Activated naive CD4-positive, alpha-beta T cell treated with anti-CD3 and anti-CD28 coated beads for 36 hours (primary cell): ENCODE measurements at regions not wholly inside any gene's neighbourhood (a gene's known extent, or its start where the extent isn't known, plus 50 kb on each side); places are given as distances from the start of the nearest gene placed in this dataset.

ENCODE experiments used
- CTCF ChIA-PET: fragments of 350-600 bp; sonication (Branson Sonifier 250); formaldehyde crosslinking; loops from one replicate; lab custom pipeline; 2021; ENCODE audit warnings: antibody characterized with exemption; lab: Charles Lee
- DNase-seq: peaks from one replicate; pipeline ENCODE4 v3.0.0-alpha.2; 2020
- H3K27ac Mint-ChIP-seq: one replicate; pipeline ENCODE4 v1.8.0; 2021; ENCODE audit warnings: mild to moderate bottlenecking, mixed read lengths
- H3K27me3 Mint-ChIP-seq: one replicate; pipeline ENCODE4 v1.8.0; 2021; ENCODE audit warnings: low read depth, mixed read lengths
- H3K36me3 Mint-ChIP-seq: one replicate; pipeline ENCODE4 v1.8.0; 2021; ENCODE audit warnings: low read depth, mixed read lengths
- H3K4me1 Mint-ChIP-seq: one replicate; pipeline ENCODE4 v1.8.0; 2021; ENCODE audit warnings: low read depth, mixed read lengths
- H3K4me3 Mint-ChIP-seq: one replicate; pipeline ENCODE4 v1.8.0; 2021; ENCODE audit warnings: mild to moderate bottlenecking, moderate library complexity, mixed read lengths
- H3K9me3 Mint-ChIP-seq: one replicate; pipeline ENCODE4 v1.8.0; 2021; ENCODE audit warnings: mixed read lengths
- intact Hi-C: fragments of 100-400 bp; cut with micrococcal nuclease; formaldehyde crosslinking; loops from one replicate; pipeline ENCODE4 v1.15.1; 2023

DNA sequence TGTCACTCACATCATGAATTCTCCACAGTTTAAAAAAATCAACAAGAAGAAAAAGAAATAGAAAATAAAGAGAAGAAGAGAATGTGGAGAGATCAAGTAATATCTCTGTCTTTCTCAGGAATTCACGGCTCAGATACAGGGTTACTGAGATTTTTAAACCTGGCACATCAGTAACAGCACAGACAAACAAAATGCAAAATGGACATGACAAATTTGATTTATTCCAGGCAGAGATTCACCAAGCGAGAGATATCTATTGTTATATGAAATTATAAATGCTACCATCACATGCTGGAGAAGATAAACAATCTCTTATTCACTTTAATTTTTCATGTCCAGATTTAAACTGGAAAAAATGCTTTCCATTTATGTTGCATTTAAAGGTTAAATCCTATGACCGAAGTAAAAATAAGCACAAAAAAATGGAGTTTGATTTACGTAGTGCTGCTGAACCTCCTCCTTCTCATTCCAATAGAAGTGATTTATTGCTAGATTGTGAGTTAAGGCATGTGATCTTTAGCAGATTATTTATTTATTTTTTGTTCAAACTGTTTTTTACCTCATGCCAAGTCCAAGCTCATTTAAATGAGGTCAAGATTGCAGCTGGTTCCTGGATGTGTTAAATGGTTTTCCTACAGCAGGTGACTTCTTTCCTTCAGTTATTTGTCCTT lies 926.4 kb downstream of the MAT2B start:
- intact Hi-C loops, result no loop called here
- peaks cover 6% of the 10 kb centered on the region for H3K9me3 Mint-ChIP-seq
- H3K27ac Mint-ChIP-seq, result no peak overlapping the region
- no peak for DNase-seq
- CTCF ChIA-PET, result no interaction called here
- H3K4me1 Mint-ChIP-seq, result no peaks in the 10 kb centered on the region
- H3K27me3 Mint-ChIP-seq, result no peaks in the 10 kb centered on the region
- H3K36me3 Mint-ChIP-seq, result no peaks in the 10 kb centered on the region
- H3K4me3 Mint-ChIP-seq, result no peak overlapping the region

DNA sequence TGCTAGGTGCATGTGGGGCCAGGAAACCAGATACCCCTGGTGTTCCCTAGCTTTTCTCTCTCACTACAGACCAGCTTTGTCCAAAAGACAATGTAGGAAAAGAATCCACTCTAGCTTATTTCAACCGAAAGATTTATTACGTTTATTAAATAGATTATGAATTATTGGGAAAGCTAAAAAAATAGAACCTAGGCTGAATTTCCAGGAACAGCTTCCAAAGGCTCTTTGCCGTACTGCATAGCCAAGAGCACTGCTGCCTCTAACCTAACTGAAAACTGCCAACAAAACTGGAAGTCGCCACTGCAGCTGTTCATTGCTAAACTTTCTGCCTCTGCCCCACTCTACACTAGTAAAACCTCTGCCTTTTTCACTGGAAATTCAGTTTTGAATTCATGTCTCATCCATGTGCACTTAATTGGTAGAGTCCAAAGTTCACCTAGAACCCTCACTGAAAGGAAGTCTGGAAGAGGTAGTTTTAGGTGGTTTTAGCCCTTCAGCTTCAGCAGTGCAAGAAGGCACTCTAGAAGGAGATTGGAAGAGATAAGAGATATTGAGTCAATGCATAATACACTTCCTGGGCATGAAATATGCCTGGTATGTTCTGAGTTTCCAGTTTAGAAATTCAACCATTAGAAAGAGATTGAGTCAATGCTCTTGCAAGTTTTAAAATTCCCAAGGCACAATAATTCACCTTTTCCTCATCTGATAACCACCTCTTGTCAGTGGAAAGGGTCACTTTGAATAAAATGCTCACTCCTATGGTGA lies 927.9 kb downstream of the MAT2B start:
- no peak for DNase-seq
- H3K27me3 Mint-ChIP-seq, result no peaks in the 10 kb centered on the region
- H3K4me1 Mint-ChIP-seq, result no peaks in the 10 kb centered on the region
- intact Hi-C loops, result no loop called here
- CTCF ChIA-PET, result no interaction called here
- no peak overlapping the region for H3K27ac Mint-ChIP-seq
- peaks cover 6% of the 10 kb centered on the region for H3K9me3 Mint-ChIP-seq
- H3K4me3 Mint-ChIP-seq, result no peak overlapping the region
- H3K36me3 Mint-ChIP-seq, result no peaks in the 10 kb centered on the region

DNA sequence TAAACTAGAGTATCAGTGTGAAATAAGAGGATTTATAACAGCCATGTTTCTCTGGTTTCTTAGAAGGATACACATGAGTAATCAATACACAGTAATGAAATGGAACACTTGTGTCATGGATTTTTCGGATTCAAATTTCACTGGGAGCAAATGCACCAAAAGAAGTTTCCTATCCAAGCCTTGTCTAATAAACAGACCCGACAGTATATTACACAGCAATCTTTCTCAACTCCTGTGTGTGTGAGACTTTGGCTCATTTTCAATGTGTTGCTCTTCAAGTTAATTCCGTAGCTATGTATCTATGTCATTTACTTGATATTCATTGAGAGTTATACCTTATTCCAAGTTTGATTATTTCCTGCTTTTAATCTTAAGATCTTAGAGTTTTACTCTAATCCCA lies 930.2 kb downstream of the MAT2B start:
- CTCF ChIA-PET, result no interaction called here
- H3K36me3 Mint-ChIP-seq, result no peaks in the 10 kb centered on the region
- peaks cover 3% of the 10 kb centered on the region for H3K9me3 Mint-ChIP-seq
- intact Hi-C loops, result no loop called here
- H3K4me1 Mint-ChIP-seq, result no peaks in the 10 kb centered on the region
- DNase-seq, result no peak
- H3K27ac Mint-ChIP-seq, result no peak overlapping the region
- no peaks in the 10 kb centered on the region for H3K27me3 Mint-ChIP-seq
- H3K4me3 Mint-ChIP-seq, result no peak overlapping the region

DNA sequence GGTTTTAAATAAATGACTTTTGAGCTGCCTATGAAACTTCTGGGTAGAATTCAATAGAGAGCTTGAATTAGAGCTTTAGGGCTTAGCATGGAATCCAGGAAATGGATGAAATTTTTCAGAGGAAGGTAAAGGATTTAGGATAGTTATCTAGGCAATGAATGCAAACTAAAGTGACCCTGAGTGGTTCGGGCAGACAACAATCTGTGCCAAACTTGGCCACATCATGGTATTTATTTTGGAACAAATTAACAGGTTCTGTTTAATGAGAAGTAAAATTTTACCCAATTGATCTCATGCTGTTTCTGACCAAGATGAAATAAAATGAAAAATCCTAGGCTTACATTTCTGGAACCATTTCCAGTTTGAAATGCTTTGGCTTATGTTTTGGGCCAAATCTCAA lies 934.4 kb downstream of the MAT2B start:
- no peaks in the 10 kb centered on the region for H3K4me1 Mint-ChIP-seq
- no peak overlapping the region for H3K27ac Mint-ChIP-seq
- no peaks in the 10 kb centered on the region for H3K27me3 Mint-ChIP-seq
- DNase-seq, result no peak
- H3K4me3 Mint-ChIP-seq, result no peak overlapping the region
- CTCF ChIA-PET, result no interaction called here
- intact Hi-C loops, result no loop called here
- no peaks in the 10 kb centered on the region for H3K9me3 Mint-ChIP-seq
- H3K36me3 Mint-ChIP-seq, result no peaks in the 10 kb centered on the region

DNA sequence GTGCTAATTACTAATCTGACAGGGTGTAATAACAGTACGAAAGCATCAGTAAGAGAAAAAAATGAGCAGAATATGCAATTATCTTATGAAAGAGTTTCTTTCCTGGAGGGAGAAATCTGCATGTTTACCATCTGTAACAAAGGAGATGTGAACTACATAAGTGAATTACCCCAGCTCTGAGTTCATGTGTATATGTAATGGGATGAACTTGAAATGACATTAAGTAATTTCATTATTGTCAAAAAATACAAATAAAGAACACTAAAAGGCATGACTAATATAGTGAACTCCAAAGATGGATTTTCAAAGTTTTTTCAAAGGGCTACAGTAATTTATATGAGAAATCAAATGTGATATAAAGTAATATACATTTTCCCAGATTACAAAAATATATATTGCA lies 944.0 kb downstream of the MAT2B start:
- DNase-seq, result no peak
- H3K27me3 Mint-ChIP-seq, result no peaks in the 10 kb centered on the region
- no peaks in the 10 kb centered on the region for H3K4me1 Mint-ChIP-seq
- intact Hi-C loops, result no loop called here
- no peak overlapping the region for H3K4me3 Mint-ChIP-seq
- CTCF ChIA-PET, result no interaction called here
- no peaks in the 10 kb centered on the region for H3K36me3 Mint-ChIP-seq
- H3K9me3 Mint-ChIP-seq, result peaks cover 4% of the 10 kb centered on the region
- H3K27ac Mint-ChIP-seq, result no peak overlapping the region

DNA sequence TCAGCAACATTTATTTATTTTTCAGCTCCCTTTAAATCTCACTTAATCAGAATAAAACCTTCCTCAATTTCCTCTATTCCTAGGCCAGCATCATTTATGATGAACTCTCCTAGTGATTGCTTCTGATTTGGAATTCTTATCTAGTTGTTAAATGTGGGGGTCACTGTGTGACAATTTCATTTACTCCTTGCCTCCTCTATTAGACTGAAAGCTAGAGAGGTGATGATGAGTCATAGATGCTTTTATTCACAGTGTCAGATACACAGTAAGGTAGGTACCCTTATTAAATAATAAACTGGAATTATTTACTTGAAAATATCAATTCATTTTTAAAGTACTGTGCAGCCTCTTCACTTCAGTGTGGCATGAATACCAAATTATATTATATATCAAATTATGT lies 960.6 kb downstream of the MAT2B start:
- Mint-ChIP-seq H3K36me3 (no peaks in the 10 kb centered on the region), H3K4me1 (no peaks in the 10 kb centered on the region), H3K27ac (no peak overlapping the region), H3K27me3 (no peaks in the 10 kb centered on the region), H3K4me3 (no peak overlapping the region), H3K9me3 (no peaks in the 10 kb centered on the region)
- CTCF ChIA-PET, result no interaction called here
- intact Hi-C loops, result no loop called here
- DNase-seq, result no peak

DNA sequence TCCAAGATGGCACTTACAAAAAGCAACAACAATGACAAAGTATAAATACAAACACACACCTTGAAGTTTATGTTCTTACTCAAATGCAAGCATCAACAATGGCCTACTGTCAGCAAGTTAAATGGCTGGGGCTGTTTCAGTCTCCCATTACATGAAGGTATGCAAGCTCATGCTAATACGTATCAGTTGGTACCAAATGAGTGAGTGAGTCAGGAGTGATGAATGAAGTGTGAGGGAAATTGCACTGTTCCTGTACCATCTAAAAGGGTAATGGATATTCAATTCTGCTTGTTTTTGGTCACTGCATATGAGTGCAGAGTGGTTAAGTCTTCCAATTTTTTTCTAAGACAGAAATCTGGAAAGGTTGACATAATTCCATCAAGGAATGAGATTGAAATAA lies 964.9 kb downstream of the MAT2B start:
- intact Hi-C loops, result no loop called here
- Mint-ChIP-seq H3K9me3 (no peaks in the 10 kb centered on the region), H3K27me3 (no peaks in the 10 kb centered on the region), H3K4me1 (no peaks in the 10 kb centered on the region), H3K27ac (no peak overlapping the region), H3K4me3 (no peak overlapping the region), H3K36me3 (no peaks in the 10 kb centered on the region)
- DNase-seq, result no peak
- CTCF ChIA-PET, result no interaction called here

DNA sequence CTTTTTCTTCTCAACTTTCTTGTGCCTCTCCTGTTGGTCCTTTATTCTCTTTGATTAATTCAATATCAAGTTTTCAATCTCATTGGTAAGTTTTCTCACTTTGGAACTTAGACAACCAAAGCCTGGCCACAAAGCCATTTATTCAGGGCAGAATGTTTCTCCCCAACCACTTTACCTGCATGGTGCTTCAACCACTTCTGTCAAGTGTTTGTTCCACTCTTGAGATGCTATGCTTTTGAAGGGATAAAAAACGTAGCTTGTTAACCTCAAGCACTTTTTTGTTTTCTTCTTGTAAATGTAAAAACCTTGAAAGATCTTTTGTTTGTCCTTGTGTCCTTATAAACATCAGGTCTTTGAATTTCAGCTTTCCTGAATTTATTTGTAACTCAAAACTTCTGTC lies 966.7 kb downstream of the MAT2B start:
- no peak for DNase-seq
- no peak overlapping the region for H3K27ac Mint-ChIP-seq
- no peak overlapping the region for H3K4me3 Mint-ChIP-seq
- H3K4me1 Mint-ChIP-seq, result no peaks in the 10 kb centered on the region
- H3K9me3 Mint-ChIP-seq, result no peaks in the 10 kb centered on the region
- no peaks in the 10 kb centered on the region for H3K27me3 Mint-ChIP-seq
- CTCF ChIA-PET, result no interaction called here
- H3K36me3 Mint-ChIP-seq, result no peaks in the 10 kb centered on the region
- intact Hi-C loops, result no loop called here

DNA sequence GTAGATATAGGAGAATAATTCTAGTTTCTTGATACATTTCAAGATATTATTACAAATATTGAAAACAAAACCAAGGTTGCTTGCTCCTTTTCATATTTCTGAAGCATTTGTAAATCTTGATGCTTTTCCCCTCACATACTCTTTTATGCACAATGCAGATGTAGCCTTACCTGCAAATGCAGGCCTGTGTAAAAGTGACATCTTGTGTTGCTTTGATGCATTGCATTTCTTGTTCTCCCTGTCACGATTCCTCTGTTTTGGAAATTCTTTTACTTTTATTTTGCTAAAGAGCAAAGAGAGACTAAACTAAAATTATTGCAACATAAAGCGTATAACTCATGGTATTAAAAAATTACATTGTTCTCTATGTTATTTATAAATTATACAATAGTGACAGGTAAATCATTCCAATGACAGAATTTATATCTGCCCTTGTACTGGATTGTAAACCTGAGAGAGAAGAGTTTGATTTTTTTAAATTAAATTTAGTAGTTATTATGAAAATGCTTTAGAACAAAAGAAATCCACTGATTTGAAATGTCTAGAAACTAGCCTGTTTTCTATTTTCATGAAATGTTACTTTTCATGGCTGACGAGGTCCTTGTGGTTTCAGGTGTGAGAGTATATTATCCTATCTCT lies 970.0 kb downstream of the MAT2B start:
- Mint-ChIP-seq H3K36me3 (no peaks in the 10 kb centered on the region), H3K27ac (no peak overlapping the region), H3K4me3 (no peak overlapping the region), H3K4me1 (no peaks in the 10 kb centered on the region), H3K27me3 (no peaks in the 10 kb centered on the region), H3K9me3 (peaks cover 1% of the 10 kb centered on the region)
- intact Hi-C loops, result no loop called here
- no peak for DNase-seq
- CTCF ChIA-PET, result no interaction called here

DNA sequence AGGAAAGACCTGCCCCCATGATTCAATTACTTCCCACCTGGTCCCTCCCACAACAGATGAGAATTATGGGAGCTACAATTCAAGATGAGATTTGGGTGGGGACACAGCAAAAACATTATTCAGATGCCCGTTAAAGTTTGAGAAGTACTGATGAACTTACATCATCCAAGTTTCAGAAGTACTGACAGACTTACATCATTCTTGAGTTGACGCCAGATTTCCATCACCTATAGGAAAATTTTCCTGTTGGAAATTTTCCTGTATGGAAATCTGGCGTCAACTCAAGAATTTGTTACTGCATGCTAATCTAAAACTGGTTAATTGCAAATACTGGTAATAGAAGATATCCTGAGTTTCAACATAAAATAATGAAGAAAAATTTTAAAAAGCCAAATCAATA lies 975.9 kb downstream of the MAT2B start:
- H3K9me3 Mint-ChIP-seq, result peaks cover 7% of the 10 kb centered on the region
- no peak overlapping the region for H3K4me3 Mint-ChIP-seq
- no peaks in the 10 kb centered on the region for H3K36me3 Mint-ChIP-seq
- DNase-seq, result no peak
- CTCF ChIA-PET, result no interaction called here
- no peak overlapping the region for H3K27ac Mint-ChIP-seq
- intact Hi-C loops, result no loop called here
- no peaks in the 10 kb centered on the region for H3K4me1 Mint-ChIP-seq
- H3K27me3 Mint-ChIP-seq, result no peaks in the 10 kb centered on the region

DNA sequence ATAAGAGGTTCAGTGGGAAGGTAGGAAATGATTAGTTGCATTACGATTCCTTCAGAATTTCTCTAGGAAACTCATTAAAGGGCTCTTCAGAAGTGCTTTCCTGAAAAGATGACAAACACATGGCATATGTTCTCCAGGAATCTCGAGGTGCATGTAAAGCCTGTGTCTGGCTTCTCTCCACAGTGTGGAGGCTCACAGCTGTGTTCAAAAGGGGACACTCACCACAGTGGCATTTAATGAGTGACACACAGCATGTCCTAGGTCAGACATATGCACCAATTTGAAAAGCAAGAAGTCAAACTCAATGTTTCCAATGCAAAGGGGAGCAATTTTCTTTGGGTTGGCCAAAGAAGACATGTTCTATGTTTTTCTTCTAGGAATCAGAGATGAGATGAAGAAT lies 976.9 kb downstream of the MAT2B start:
- intact Hi-C loops, result no loop called here
- Mint-ChIP-seq H3K27me3 (no peaks in the 10 kb centered on the region), H3K4me1 (no peaks in the 10 kb centered on the region), H3K9me3 (peaks cover 7% of the 10 kb centered on the region), H3K4me3 (no peak overlapping the region), H3K36me3 (no peaks in the 10 kb centered on the region), H3K27ac (no peak overlapping the region)
- no peak for DNase-seq
- CTCF ChIA-PET, result no interaction called here

DNA sequence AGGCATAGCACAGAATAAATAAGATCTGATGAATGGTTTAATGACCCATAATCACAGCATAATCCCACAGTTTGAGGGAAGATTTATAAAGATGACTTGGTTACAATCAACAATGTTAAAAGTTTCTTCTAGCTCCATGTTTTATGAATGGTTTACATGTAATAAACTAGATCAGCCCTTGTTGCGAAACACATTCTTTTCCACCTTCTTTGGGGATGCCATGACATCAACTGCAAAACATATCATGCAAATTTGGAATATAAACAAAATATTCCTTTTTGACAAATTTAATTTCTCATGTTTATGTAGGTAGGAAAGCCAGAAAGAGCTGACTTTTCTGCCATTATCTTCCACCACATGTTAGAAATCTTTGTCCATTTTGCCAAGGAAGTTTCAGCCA lies 979.5 kb downstream of the MAT2B start:
- H3K27ac Mint-ChIP-seq, result no peak overlapping the region
- CTCF ChIA-PET, result no interaction called here
- no peaks in the 10 kb centered on the region for H3K36me3 Mint-ChIP-seq
- H3K9me3 Mint-ChIP-seq, result peaks cover 13% of the 10 kb centered on the region
- no peak for DNase-seq
- no peak overlapping the region for H3K4me3 Mint-ChIP-seq
- intact Hi-C loops, result no loop called here
- no peaks in the 10 kb centered on the region for H3K27me3 Mint-ChIP-seq
- H3K4me1 Mint-ChIP-seq, result no peaks in the 10 kb centered on the region

DNA sequence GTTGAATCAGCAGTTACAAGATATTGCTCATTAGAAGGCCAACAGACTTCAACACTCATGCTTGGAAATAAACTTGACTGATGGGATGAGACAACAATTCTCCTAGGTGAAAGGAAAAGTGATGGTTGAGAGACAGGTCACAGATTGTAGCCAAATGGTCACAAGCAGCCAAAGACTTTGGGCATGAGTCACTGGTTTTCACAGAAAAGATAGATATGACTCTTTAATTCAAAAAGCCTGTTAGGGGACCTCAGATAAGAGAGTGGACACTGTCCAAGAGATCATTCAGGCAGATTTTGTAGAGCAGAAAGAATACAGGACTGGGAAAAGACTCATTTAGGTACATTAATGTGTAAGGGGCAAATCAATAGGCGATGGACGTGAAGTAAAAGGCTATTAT lies 982.5 kb downstream of the MAT2B start:
- Mint-ChIP-seq H3K4me1 (no peaks in the 10 kb centered on the region), H3K27me3 (no peaks in the 10 kb centered on the region), H3K36me3 (no peaks in the 10 kb centered on the region), H3K9me3 (peaks cover 7% of the 10 kb centered on the region), H3K4me3 (no peak overlapping the region), H3K27ac (no peak overlapping the region)
- no peak for DNase-seq
- CTCF ChIA-PET, result no interaction called here
- intact Hi-C loops, result no loop called here
